Hippocampal formation (tissue), 2 donors: ENCODE measurements at regions not wholly inside any gene's neighbourhood (a gene's known extent, or its start where the extent isn't known, plus 50 kb on each side); places are given as distances from the start of the nearest gene placed in this dataset.

Experiments used
- DNase-seq, 2 donors: peaks; one replicate each; lab custom pipeline; 2025; lab: John Stamatoyannopoulos, UW

GRCh38 chr15:91733661-91734060, 119.8 kb upstream of the SLCO3A1 start:
- no peak for DNase-seq

- no peak for DNase-seq
Measured at GRCh38 chr15:91737151-91737818, 116.2 kb upstream of the SLCO3A1 start.

GRCh38 chr15:91741986-91742385, 111.5 kb upstream of the SLCO3A1 start:
- DNase-seq, result no peak

GRCh38 chr15:91751611-91752010, 101.9 kb upstream of the SLCO3A1 start:
- peak in 1 of 2 donors; percentile 36 for DNase-seq

- peak; percentile 38 to 41 for DNase-seq
Measured at GRCh38 chr15:91752081-91752785, 101.3 kb upstream of the SLCO3A1 start.

- no peak for DNase-seq
Measured at GRCh38 chr15:91759560-91759959, 93.9 kb upstream of the SLCO3A1 start.

- no peak for DNase-seq
Measured at GRCh38 chr15:91765660-91766059, 87.8 kb upstream of the SLCO3A1 start.

- no peak for DNase-seq
Measured at GRCh38 chr15:91769476-91769875, 84.0 kb upstream of the SLCO3A1 start.

- DNase-seq, result no peak
Measured at GRCh38 chr15:91769894-91770293, 83.6 kb upstream of the SLCO3A1 start.

GRCh38 chr15:91776104-91776503, 77.4 kb upstream of the SLCO3A1 start:
- DNase-seq, result no peak

GRCh38 chr15:91779960-91780359, 73.5 kb upstream of the SLCO3A1 start:
- no peak for DNase-seq

GRCh38 chr15:91780387-91780786, 73.1 kb upstream of the SLCO3A1 start:
- DNase-seq, result no peak

GRCh38 chr15:91782221-91782620, 71.3 kb upstream of the SLCO3A1 start:
- no peak for DNase-seq

GRCh38 chr15:91783008-91783407, 70.5 kb upstream of the SLCO3A1 start:
- DNase-seq, result no peak

- DNase-seq, result no peak
Measured at GRCh38 chr15:91783451-91783850, 70.1 kb upstream of the SLCO3A1 start.

- no peak for DNase-seq
Measured at GRCh38 chr15:91784973-91785709, 68.4 kb upstream of the SLCO3A1 start.

- no peak for DNase-seq
Measured at GRCh38 chr15:91787198-91787597, 66.3 kb upstream of the SLCO3A1 start.

- DNase-seq, result no peak
Measured at GRCh38 chr15:91789136-91789535, 64.4 kb upstream of the SLCO3A1 start.

- no peak for DNase-seq
Measured at GRCh38 chr15:91790836-91791235, 62.7 kb upstream of the SLCO3A1 start.

- DNase-seq, result no peak
Measured at GRCh38 chr15:91793771-91794170, 59.7 kb upstream of the SLCO3A1 start.

GRCh38 chr15:91795235-91795634, 58.3 kb upstream of the SLCO3A1 start:
- DNase-seq, result no peak

- no peak for DNase-seq
Measured at GRCh38 chr15:91801836-91802534, 51.5 kb upstream of the SLCO3A1 start.
